ENCODE measurements at regions not wholly inside any gene's neighbourhood (a gene's known extent, or its start where the extent isn't known, plus 50 kb on each side); places are given as distances from the start of the nearest gene placed in this dataset.

GRCh38 chr14:61994589-61994988 is 232.4 kb downstream of the SNAPC1 start:
- H3K4me3 ChIP-seq (ENCODE audit: insufficient read depth, low read depth, low read length), result no peak overlapping the region
- H3K27me3 ChIP-seq (ENCODE audit: control insufficient read depth, insufficient read depth, low read length), result no peaks in the 10 kb centered on the region
- no peaks in the 10 kb centered on the region for H3K36me3 ChIP-seq (replicated peaks; ENCODE audit: control insufficient read depth, insufficient read depth, low read length)
- no peak for DNase-seq

- DNase-seq, result no peak
- Histone ChIP-seq H3K36me3 (replicated peaks; ENCODE audit: control insufficient read depth, insufficient read depth, low read length) (no peaks in the 10 kb centered on the region), H3K27me3 (ENCODE audit: control insufficient read depth, insufficient read depth, low read length) (no peaks in the 10 kb centered on the region), H3K4me3 (ENCODE audit: insufficient read depth, low read depth, low read length) (no peak overlapping the region)
Observed at GRCh38 chr14:61996753-61997152, 234.5 kb downstream of the SNAPC1 start.

- H3K36me3 ChIP-seq (replicated peaks; ENCODE audit: control insufficient read depth, insufficient read depth, low read length), result no peaks in the 10 kb centered on the region
- no peak for DNase-seq
- no peak overlapping the region for H3K4me3 ChIP-seq (ENCODE audit: insufficient read depth, low read depth, low read length)
- no peaks in the 10 kb centered on the region for H3K27me3 ChIP-seq (ENCODE audit: control insufficient read depth, insufficient read depth, low read length)
Observed at GRCh38 chr14:61997161-61997560, 234.9 kb downstream of the SNAPC1 start.

- DNase-seq, result no peak
- H3K4me3 ChIP-seq (ENCODE audit: insufficient read depth, low read depth, low read length), result no peak overlapping the region
- no peaks in the 10 kb centered on the region for H3K27me3 ChIP-seq (ENCODE audit: control insufficient read depth, insufficient read depth, low read length)
- no peaks in the 10 kb centered on the region; the same call in 1 of the 2 replicates for H3K36me3 ChIP-seq (replicated peaks; ENCODE audit: control insufficient read depth, insufficient read depth, low read length)
Observed at GRCh38 chr14:62001963-62002362, 239.7 kb downstream of the SNAPC1 start.

- no peak for DNase-seq
- Histone ChIP-seq H3K36me3 (replicated peaks; ENCODE audit: control insufficient read depth, insufficient read depth, low read length) (no peaks in the 10 kb centered on the region; the same call in 1 of the 2 replicates), H3K4me3 (ENCODE audit: insufficient read depth, low read depth, low read length) (no peak overlapping the region), H3K27me3 (ENCODE audit: control insufficient read depth, insufficient read depth, low read length) (no peaks in the 10 kb centered on the region)
Observed at GRCh38 chr14:62002642-62003041, 240.4 kb downstream of the SNAPC1 start.

GRCh38 chr14:62003701-62004100 is 241.5 kb downstream of the SNAPC1 start:
- Histone ChIP-seq H3K27me3 (ENCODE audit: control insufficient read depth, insufficient read depth, low read length) (no peaks in the 10 kb centered on the region), H3K36me3 (replicated peaks; ENCODE audit: control insufficient read depth, insufficient read depth, low read length) (no peaks in the 10 kb centered on the region; the same call in 1 of the 2 replicates), H3K4me3 (ENCODE audit: insufficient read depth, low read depth, low read length) (no peak overlapping the region)
- DNase-seq, result no peak

- H3K36me3 ChIP-seq (replicated peaks; ENCODE audit: control insufficient read depth, insufficient read depth, low read length), result no peaks in the 10 kb centered on the region; the same call in 1 of the 2 replicates
- H3K27me3 ChIP-seq (ENCODE audit: control insufficient read depth, insufficient read depth, low read length), result no peaks in the 10 kb centered on the region
- no peak overlapping the region for H3K4me3 ChIP-seq (ENCODE audit: insufficient read depth, low read depth, low read length)
- no peak for DNase-seq
Observed at GRCh38 chr14:62006116-62006731, 244.0 kb downstream of the SNAPC1 start.

- no peak for DNase-seq
- Histone ChIP-seq H3K36me3 (replicated peaks; ENCODE audit: control insufficient read depth, insufficient read depth, low read length) (no peaks in the 10 kb centered on the region), H3K27me3 (ENCODE audit: control insufficient read depth, insufficient read depth, low read length) (no peaks in the 10 kb centered on the region), H3K4me3 (ENCODE audit: insufficient read depth, low read depth, low read length) (no peak overlapping the region)
Observed at GRCh38 chr14:62015243-62015642, 253.0 kb downstream of the SNAPC1 start.

- no peak for DNase-seq
- Histone ChIP-seq H3K4me3 (ENCODE audit: insufficient read depth, low read depth, low read length) (no peak overlapping the region), H3K36me3 (replicated peaks; ENCODE audit: control insufficient read depth, insufficient read depth, low read length) (no peaks in the 10 kb centered on the region), H3K27me3 (ENCODE audit: control insufficient read depth, insufficient read depth, low read length) (no peaks in the 10 kb centered on the region)
Observed at GRCh38 chr14:62015945-62016344, 253.7 kb downstream of the SNAPC1 start.

- Histone ChIP-seq H3K4me3 (ENCODE audit: insufficient read depth, low read depth, low read length) (no peak overlapping the region), H3K36me3 (replicated peaks; ENCODE audit: control insufficient read depth, insufficient read depth, low read length) (no peaks in the 10 kb centered on the region), H3K27me3 (ENCODE audit: control insufficient read depth, insufficient read depth, low read length) (no peaks in the 10 kb centered on the region)
- no peak for DNase-seq
Observed at GRCh38 chr14:62017651-62018230, 255.5 kb downstream of the SNAPC1 start.

- DNase-seq, result no peak
- no peaks in the 10 kb centered on the region for H3K27me3 ChIP-seq (ENCODE audit: control insufficient read depth, insufficient read depth, low read length)
Observed at GRCh38 chr14:62018606-62019005, 256.4 kb downstream of the SNAPC1 start.

GRCh38 chr14:62027958-62028357 is 265.7 kb downstream of the SNAPC1 start:
- Histone ChIP-seq H3K36me3 (replicated peaks; ENCODE audit: control insufficient read depth, insufficient read depth, low read length) (no peaks in the 10 kb centered on the region), H3K27me3 (ENCODE audit: control insufficient read depth, insufficient read depth, low read length) (no peaks in the 10 kb centered on the region), H3K4me3 (ENCODE audit: insufficient read depth, low read depth, low read length) (no peak overlapping the region)
- no peak for DNase-seq

More at GRCh38 chr14:62018606-62019005, 256.4 kb downstream of the SNAPC1 start:
- H3K36me3 ChIP-seq (replicated peaks; ENCODE audit: control insufficient read depth, insufficient read depth, low read length), result no peaks in the 10 kb centered on the region
- H3K4me3 ChIP-seq (ENCODE audit: insufficient read depth, low read depth, low read length), result no peak overlapping the region

GRCh38 chr14:62029569-62029924 is 267.3 kb downstream of the SNAPC1 start:
- H3K27me3 ChIP-seq (ENCODE audit: control insufficient read depth, insufficient read depth, low read length), result no peaks in the 10 kb centered on the region
- H3K36me3 ChIP-seq (replicated peaks; ENCODE audit: control insufficient read depth, insufficient read depth, low read length), result no peaks in the 10 kb centered on the region
- DNase-seq, result no peak
- H3K4me3 ChIP-seq (ENCODE audit: insufficient read depth, low read depth, low read length), result no peak overlapping the region

- no peak for DNase-seq
- Histone ChIP-seq H3K27me3 (ENCODE audit: control insufficient read depth, insufficient read depth, low read length) (no peaks in the 10 kb centered on the region), H3K4me3 (ENCODE audit: insufficient read depth, low read depth, low read length) (no peak overlapping the region), H3K36me3 (replicated peaks; ENCODE audit: control insufficient read depth, insufficient read depth, low read length) (no peaks in the 10 kb centered on the region)
Observed at GRCh38 chr14:62030387-62030786, 268.2 kb downstream of the SNAPC1 start.

GRCh38 chr14:62031504-62031903 is 269.3 kb downstream of the SNAPC1 start:
- no peak for DNase-seq
- H3K36me3 ChIP-seq (replicated peaks; ENCODE audit: control insufficient read depth, insufficient read depth, low read length), result no peaks in the 10 kb centered on the region
- H3K4me3 ChIP-seq (ENCODE audit: insufficient read depth, low read depth, low read length), result no peak overlapping the region
- no peaks in the 10 kb centered on the region for H3K27me3 ChIP-seq (ENCODE audit: control insufficient read depth, insufficient read depth, low read length)

- H3K4me3 ChIP-seq (ENCODE audit: insufficient read depth, low read depth, low read length), result no peak overlapping the region
- H3K36me3 ChIP-seq (replicated peaks; ENCODE audit: control insufficient read depth, insufficient read depth, low read length), result no peaks in the 10 kb centered on the region
- H3K27me3 ChIP-seq (ENCODE audit: control insufficient read depth, insufficient read depth, low read length), result no peaks in the 10 kb centered on the region
- DNase-seq, result no peak
Observed at GRCh38 chr14:62053188-62053587, 291.0 kb downstream of the SNAPC1 start.

Measured in H7 (cell line).